ENCODE measurements at regions not wholly inside any gene's neighbourhood (a gene's known extent, or its start where the extent isn't known, plus 50 kb on each side); places are given as distances from the start of the nearest gene placed in this dataset.

DNA sequence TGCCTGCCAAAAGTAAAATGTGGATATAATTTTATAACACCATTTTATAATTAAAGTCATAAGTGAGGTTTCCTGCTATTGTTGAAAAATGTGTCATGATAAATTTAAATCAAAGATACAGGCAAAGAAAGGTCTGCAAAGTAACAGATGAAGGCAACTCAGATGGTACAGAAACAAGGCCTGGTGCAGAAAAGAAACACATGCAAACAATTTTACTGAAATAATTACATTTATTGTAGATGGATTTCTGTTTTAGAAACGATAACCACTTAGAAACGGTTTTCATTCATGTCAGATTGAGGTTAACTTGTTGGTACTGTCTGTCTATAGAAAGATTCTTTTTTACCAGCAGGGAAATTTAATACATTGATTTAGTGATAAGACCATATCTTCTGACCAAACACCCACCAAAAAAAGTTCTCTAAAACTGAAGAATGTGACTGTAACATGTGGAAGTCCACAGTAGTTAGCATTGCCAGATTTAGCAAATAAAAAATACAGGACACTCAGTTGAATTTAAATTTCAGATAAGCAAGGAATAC lies 105.5 kb upstream of the FERMT1 start:
- H3K36me3 ChIP-seq (ENCODE audit: control insufficient read depth in 2 of 2, insufficient read depth in 1 of 2, low read length in 2 of 2) = no peaks in the 10 kb centered on the region
- ChIA-PET CTCF (no interaction called here), POLR2A (no interaction called here)
- no peaks in the 10 kb centered on the region for H3K4me1 ChIP-seq (ENCODE audit: control insufficient read depth, insufficient read depth, low read length)
- TF ChIP-seq ZNF311 (tag by site-specific recombination; IDR thresholded peaks at IDR 0.05; ENCODE audit: borderline replicate concordance) = no peak
- TF ChIP-seq ZNF785 (tag by site-specific recombination; IDR thresholded peaks at IDR 0.05) = no peak
- no peak for TF ChIP-seq SALL2 (tag by site-specific recombination; IDR thresholded peaks at IDR 0.05; ENCODE audit: borderline replicate concordance)
- no peak for TF ChIP-seq GLIS1 (tag by site-specific recombination; IDR thresholded peaks at IDR 0.05)
- TF ChIP-seq, protein P1, sequence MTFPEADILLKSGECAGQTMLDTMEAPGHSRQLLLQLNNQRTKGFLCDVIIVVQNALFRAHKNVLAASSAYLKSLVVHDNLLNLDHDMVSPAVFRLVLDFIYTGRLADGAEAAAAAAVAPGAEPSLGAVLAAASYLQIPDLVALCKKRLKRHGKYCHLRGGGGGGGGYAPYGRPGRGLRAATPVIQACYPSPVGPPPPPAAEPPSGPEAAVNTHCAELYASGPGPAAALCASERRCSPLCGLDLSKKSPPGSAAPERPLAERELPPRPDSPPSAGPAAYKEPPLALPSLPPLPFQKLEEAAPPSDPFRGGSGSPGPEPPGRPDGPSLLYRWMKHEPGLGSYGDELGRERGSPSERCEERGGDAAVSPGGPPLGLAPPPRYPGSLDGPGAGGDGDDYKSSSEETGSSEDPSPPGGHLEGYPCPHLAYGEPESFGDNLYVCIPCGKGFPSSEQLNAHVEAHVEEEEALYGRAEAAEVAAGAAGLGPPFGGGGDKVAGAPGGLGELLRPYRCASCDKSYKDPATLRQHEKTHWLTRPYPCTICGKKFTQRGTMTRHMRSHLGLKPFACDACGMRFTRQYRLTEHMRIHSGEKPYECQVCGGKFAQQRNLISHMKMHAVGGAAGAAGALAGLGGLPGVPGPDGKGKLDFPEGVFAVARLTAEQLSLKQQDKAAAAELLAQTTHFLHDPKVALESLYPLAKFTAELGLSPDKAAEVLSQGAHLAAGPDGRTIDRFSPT (tag by site-specific recombination; IDR thresholded peaks at IDR 0.05) = no peak
- TF ChIP-seq, protein P2, sequence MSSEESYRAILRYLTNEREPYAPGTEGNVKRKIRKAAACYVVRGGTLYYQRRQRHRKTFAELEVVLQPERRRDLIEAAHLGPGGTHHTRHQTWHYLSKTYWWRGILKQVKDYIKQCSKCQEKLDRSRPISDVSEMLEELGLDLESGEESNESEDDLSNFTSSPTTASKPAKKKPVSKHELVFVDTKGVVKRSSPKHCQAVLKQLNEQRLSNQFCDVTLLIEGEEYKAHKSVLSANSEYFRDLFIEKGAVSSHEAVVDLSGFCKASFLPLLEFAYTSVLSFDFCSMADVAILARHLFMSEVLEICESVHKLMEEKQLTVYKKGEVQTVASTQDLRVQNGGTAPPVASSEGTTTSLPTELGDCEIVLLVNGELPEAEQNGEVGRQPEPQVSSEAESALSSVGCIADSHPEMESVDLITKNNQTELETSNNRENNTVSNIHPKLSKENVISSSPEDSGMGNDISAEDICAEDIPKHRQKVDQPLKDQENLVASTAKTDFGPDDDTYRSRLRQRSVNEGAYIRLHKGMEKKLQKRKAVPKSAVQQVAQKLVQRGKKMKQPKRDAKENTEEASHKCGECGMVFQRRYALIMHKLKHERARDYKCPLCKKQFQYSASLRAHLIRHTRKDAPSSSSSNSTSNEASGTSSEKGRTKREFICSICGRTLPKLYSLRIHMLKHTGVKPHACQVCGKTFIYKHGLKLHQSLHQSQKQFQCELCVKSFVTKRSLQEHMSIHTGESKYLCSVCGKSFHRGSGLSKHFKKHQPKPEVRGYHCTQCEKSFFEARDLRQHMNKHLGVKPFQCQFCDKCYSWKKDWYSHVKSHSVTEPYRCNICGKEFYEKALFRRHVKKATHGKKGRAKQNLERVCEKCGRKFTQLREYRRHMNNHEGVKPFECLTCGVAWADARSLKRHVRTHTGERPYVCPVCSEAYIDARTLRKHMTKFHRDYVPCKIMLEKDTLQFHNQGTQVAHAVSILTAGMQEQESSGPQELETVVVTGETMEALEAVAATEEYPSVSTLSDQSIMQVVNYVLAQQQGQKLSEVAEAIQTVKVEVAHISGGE (tag by site-specific recombination; conservative IDR thresholded peaks at IDR 0.05; ENCODE audit: low read depth) = no peak
- no peak for TF ChIP-seq ZNF610 (tag by site-specific recombination; IDR thresholded peaks at IDR 0.05; ENCODE audit: borderline replicate concordance)
- TF ChIP-seq REPIN1 (tag by site-specific recombination; IDR thresholded peaks at IDR 0.05; ENCODE audit: low read depth) = no peak
- TF ChIP-seq ZNF175 (tag by site-specific recombination; IDR thresholded peaks at IDR 0.05) = no peak
- no peak for TF ChIP-seq ZNF169 (tag by site-specific recombination; IDR thresholded peaks at IDR 0.05)
- TF ChIP-seq, protein P3, sequence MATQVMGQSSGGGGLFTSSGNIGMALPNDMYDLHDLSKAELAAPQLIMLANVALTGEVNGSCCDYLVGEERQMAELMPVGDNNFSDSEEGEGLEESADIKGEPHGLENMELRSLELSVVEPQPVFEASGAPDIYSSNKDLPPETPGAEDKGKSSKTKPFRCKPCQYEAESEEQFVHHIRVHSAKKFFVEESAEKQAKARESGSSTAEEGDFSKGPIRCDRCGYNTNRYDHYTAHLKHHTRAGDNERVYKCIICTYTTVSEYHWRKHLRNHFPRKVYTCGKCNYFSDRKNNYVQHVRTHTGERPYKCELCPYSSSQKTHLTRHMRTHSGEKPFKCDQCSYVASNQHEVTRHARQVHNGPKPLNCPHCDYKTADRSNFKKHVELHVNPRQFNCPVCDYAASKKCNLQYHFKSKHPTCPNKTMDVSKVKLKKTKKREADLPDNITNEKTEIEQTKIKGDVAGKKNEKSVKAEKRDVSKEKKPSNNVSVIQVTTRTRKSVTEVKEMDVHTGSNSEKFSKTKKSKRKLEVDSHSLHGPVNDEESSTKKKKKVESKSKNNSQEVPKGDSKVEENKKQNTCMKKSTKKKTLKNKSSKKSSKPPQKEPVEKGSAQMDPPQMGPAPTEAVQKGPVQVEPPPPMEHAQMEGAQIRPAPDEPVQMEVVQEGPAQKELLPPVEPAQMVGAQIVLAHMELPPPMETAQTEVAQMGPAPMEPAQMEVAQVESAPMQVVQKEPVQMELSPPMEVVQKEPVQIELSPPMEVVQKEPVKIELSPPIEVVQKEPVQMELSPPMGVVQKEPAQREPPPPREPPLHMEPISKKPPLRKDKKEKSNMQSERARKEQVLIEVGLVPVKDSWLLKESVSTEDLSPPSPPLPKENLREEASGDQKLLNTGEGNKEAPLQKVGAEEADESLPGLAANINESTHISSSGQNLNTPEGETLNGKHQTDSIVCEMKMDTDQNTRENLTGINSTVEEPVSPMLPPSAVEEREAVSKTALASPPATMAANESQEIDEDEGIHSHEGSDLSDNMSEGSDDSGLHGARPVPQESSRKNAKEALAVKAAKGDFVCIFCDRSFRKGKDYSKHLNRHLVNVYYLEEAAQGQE (tag by site-specific recombination; IDR thresholded peaks at IDR 0.05) = no peak
- TF ChIP-seq, protein P4, sequence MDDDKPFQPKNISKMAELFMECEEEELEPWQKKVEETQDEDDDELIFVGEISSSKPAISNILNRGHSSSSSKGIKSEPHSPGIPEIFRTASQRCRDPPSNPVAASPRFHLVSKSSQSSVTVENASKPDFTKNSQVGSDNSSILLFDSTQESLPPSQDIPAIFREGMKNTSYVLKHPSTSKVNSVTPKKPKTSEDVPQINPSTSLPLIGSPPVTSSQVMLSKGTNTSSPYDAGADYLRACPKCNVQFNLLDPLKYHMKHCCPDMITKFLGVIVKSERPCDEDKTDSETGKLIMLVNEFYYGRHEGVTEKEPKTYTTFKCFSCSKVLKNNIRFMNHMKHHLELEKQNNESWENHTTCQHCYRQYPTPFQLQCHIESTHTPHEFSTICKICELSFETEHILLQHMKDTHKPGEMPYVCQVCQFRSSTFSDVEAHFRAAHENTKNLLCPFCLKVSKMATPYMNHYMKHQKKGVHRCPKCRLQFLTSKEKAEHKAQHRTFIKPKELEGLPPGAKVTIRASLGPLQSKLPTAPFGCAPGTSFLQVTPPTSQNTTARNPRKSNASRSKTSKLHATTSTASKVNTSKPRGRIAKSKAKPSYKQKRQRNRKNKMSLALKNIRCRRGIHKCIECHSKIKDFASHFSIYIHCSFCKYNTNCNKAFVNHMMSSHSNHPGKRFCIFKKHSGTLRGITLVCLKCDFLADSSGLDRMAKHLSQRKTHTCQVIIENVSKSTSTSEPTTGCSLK (tag by site-specific recombination; IDR thresholded peaks at IDR 0.05) = no peak
- no peak for TF ChIP-seq ZNF48 (tag by site-specific recombination; IDR thresholded peaks at IDR 0.05)
- H3K27ac ChIP-seq (ENCODE audit: extremely low read depth, low read depth, low read length) = no peak overlapping the region
- H3K9me3 ChIP-seq (ENCODE audit: control insufficient read depth, insufficient read depth, low read depth, low read length) = no peaks in the 10 kb centered on the region
- H3K4me3 ChIP-seq (ENCODE audit: low read depth, low read length) = no peak overlapping the region

DNA sequence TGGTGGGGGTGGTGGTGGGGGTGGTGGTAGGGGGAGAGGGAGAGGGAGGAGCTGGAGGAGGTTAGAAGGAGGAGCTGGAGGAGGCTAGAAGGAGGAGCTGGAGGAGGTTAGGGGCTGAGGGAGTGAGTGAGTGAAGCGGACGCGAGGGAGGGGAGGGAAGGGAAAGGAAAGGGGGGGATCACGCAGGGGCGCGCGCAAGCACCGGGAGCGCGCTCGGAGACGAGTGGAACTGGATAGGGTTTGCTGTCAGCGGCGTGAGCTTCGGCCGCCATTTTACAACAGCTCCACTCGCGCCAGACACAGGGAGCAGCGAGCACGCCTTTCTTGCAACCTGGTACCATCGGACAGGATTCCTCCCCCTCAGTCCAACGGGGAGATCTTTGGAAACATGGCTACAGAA lies 90.5 kb upstream of the FERMT1 start:
- TF ChIP-seq ZNF223 (tag by site-specific recombination; IDR thresholded peaks at IDR 0.05) (no peak), ZNF677 (tag by site-specific recombination; IDR thresholded peaks at IDR 0.05) (no peak)
- ChIA-PET CTCF (no interaction called here), POLR2A (no interaction called here)
- no peaks in the 10 kb centered on the region for H3K4me1 ChIP-seq (ENCODE audit: control insufficient read depth, insufficient read depth, low read length)
- no peak overlapping the region for H3K4me3 ChIP-seq (ENCODE audit: low read depth, low read length)
- no peak overlapping the region for H3K27ac ChIP-seq (ENCODE audit: extremely low read depth, low read depth, low read length)
- H3K9me3 ChIP-seq (ENCODE audit: control insufficient read depth, insufficient read depth, low read depth, low read length) = no peaks in the 10 kb centered on the region
- H3K36me3 ChIP-seq (ENCODE audit: control insufficient read depth in 2 of 2, insufficient read depth in 1 of 2, low read length in 2 of 2) = no peaks in the 10 kb centered on the region
